Vagina (tissue), 2 donors: ENCODE measurements at regions not wholly inside any gene's neighbourhood (a gene's known extent, or its start where the extent isn't known, plus 50 kb on each side); places are given as distances from the start of the nearest gene placed in this dataset.

Source experiments
- CTCF ChIP-seq, 3 experiments: fragments of 450-650 bp in 2 of 3; fragments of 200-600 bp in 1 of 3; sonication (generic) in 1 of 3; IDR thresholded peaks; one replicate each; pipeline ENCODE4 v1.5.1; 2017 to 2019; ENCODE audit warnings: antibody characterized with exemption in 3 of 3, mild to moderate bottlenecking in 2 of 3, moderate library complexity in 2 of 3
- POLR2A ChIP-seq, 2 donors: fragments of 450-650 bp; IDR thresholded peaks; one replicate each; pipeline ENCODE4 v1.6.1; 2017; ENCODE audit warnings: antibody characterized with exemption in 2 of 2, mild to moderate bottlenecking in 2 of 2, moderate library complexity in 2 of 2

GRCh38 chr9:88740844-88741243 lies 205.9 kb downstream of the NXNL2 start:
- TF ChIP-seq CTCF (IDR thresholded peaks at IDR 0.05) = no peak
- no peak for TF ChIP-seq POLR2A (IDR thresholded peaks at IDR 0.05)
